Adrenal gland (tissue), 9 donors: ENCODE measurements at regions not wholly inside any gene's neighbourhood (a gene's known extent, or its start where the extent isn't known, plus 50 kb on each side); places are given as distances from the start of the nearest gene placed in this dataset.

ENCODE experiments used
- DNase-seq, 7 donors: peaks; one replicate each; pipeline ENCODE4 v3.0.0-alpha.2; 2019 to 2020
- H3K27ac ChIP-seq, 5 donors: fragments of 200-600 bp; sonication (generic) in 4 of 5; 1 replicate in 3 of 5; 2 replicates in 2 of 5; pipeline versions ENCODE4 v1.5.1 to v1.8.0; 2016 to 2020; ENCODE audit warnings: mild to moderate bottlenecking in 1 of 5
- H3K27me3 ChIP-seq: fragments of 200-600 bp; 2 replicates; pipeline ENCODE4 v1.8.0; 2021
- H3K36me3 ChIP-seq, 2 donors: fragments of 200-600 bp; replicated peaks in 1 of 2; 1 replicate in 1 of 2; 2 replicates in 1 of 2; pipeline versions ENCODE4 v1.5.1 to v1.8.0; 2018 to 2022
- H3K4me1 ChIP-seq, 2 donors: fragments of 200-600 bp; replicated peaks in 1 of 2; 1 replicate in 1 of 2; 2 replicates in 1 of 2; pipeline versions ENCODE4 v1.5.1 to v1.8.0; 2018 to 2021
- H3K4me3 ChIP-seq, 4 donors: fragments of 200-600 bp; sonication (generic) in 3 of 4; one replicate each; pipeline ENCODE4 v1.5.1; 2016 to 2018
- H3K9me3 ChIP-seq, 3 donors: fragments of 200-600 bp; sonication (generic) in 1 of 3; replicated peaks in 1 of 3; 1 replicate in 2 of 3; 2 replicates in 1 of 3; pipeline versions ENCODE4 v1.5.1 to v1.8.0; 2016 to 2021
- POLR2A ChIP-seq, 2 donors: fragments of 450-650 bp; IDR thresholded peaks; one replicate each; pipeline ENCODE4 v1.6.1; 2017; ENCODE audit warnings: antibody characterized with exemption in 2 of 2, mild to moderate bottlenecking in 2 of 2, moderate library complexity in 1 of 2
- WGBS, 4 donors: extraction: QIAGEN DNeasy Blood & Tissue Kit in 2 of 4; methylation state at CpG; one replicate each; pipeline versions ENCODE4 v1.1.5 to v1.1.7; 2013 to 2017; 5-methylcytosine and 5-hydroxymethylcytosine counted together
- intact Hi-C, 2 donors: fragments of 100-400 bp; cut with DNase I; formaldehyde crosslinking; loops; one replicate each; pipeline versions ENCODE4 v1.14.1 to v1.15.0; 2022 to 2023
- TF ChIP-seq, protein P1 (sequence below), 6 experiments: fragments of 450-650 bp in 4 of 6; fragments of 200-600 bp in 2 of 6; sonication (generic) in 1 of 6; IDR thresholded peaks; 1 replicate in 5 of 6; 2 replicates in 1 of 6; pipeline versions ENCODE4 v1.5.1 to v1.8.0; 2016 to 2021; ENCODE audit warnings: antibody characterized with exemption in 6 of 6, mild to moderate bottlenecking in 2 of 6, moderate library complexity in 1 of 6
- donor health status: healthy with polysubstance abuse.
- donor health status: Bipolar disorder and iron deficiency.
- donor health status: DM: yes; HTN: yes; CAD: no.
- donor health status: DM: no; HTN: no; CAD: no.
- donor health status: DM: no; HTN: no; CAD: no.

DNA sequence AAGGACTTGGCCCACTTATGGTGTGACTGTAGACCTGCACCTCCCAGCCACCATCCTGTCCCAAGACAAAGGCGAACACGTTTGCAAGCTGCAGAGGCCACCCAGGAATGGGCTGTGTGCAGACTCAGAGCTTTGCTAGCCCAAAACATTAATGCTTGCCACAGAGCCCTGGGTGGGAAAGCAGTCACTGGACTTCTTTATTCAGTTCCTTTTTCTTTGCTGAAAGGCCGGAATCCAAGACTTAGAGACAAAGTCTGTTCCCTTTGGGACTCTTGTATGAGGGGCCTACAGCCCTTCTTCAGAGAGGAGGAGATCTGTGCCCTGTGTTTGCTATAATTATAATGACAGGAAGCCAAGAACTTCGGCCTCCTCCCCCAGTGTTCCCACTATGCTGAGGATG is 167.8 kb downstream of the DLEU7 start:
- 73 to 90% (median 82%) methylated on average over 4 of the region's 4 CpGs for WGBS, 4 donors
- no peak for DNase-seq
- Histone ChIP-seq H3K36me3 (no peaks in the 10 kb centered on the region), H3K4me1 (peaks cover 23 to 31% of the 10 kb centered on the region in 2 donors), H3K4me3 (no peak overlapping the region), H3K9me3 (no peaks in the 10 kb centered on the region), H3K27me3 (no peaks in the 10 kb centered on the region), H3K27ac (no peak overlapping the region)
- no peak for TF ChIP-seq POLR2A (IDR thresholded peaks at IDR 0.05)
- TF ChIP-seq, protein P1, sequence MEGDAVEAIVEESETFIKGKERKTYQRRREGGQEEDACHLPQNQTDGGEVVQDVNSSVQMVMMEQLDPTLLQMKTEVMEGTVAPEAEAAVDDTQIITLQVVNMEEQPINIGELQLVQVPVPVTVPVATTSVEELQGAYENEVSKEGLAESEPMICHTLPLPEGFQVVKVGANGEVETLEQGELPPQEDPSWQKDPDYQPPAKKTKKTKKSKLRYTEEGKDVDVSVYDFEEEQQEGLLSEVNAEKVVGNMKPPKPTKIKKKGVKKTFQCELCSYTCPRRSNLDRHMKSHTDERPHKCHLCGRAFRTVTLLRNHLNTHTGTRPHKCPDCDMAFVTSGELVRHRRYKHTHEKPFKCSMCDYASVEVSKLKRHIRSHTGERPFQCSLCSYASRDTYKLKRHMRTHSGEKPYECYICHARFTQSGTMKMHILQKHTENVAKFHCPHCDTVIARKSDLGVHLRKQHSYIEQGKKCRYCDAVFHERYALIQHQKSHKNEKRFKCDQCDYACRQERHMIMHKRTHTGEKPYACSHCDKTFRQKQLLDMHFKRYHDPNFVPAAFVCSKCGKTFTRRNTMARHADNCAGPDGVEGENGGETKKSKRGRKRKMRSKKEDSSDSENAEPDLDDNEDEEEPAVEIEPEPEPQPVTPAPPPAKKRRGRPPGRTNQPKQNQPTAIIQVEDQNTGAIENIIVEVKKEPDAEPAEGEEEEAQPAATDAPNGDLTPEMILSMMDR (IDR thresholded peaks at IDR 0.05): no peak
- intact Hi-C loops: no loop called here

DNA sequence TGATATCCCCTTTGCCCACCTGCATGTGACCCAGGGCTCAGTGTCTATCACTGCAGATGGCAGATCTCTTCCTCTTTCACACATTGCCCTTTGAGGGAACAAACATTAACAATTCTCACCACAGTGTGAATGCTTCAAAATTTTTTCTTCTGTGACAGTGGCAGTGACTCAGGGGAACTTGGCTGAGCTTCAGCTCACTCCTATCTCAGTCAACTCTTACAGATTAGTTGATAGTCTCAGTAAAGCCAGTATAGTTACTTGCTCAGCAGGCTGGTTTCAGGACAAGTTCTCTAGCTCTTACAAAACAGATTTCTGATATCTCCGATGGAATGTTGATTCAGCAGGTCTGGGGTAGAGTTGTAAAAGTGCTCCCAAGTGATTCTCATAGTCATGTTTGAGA is 166.9 kb downstream of the DLEU7 start:
- Histone ChIP-seq H3K27ac (peak overlapping the region in 2 of 5 donors; percentile 38 to 52), H3K4me3 (no peak overlapping the region), H3K9me3 (no peaks in the 10 kb centered on the region), H3K4me1 (peaks cover 17 to 23% of the 10 kb centered on the region in 2 donors), H3K36me3 (no peaks in the 10 kb centered on the region), H3K27me3 (no peaks in the 10 kb centered on the region)
- DNase-seq: peak in 6 of 7 donors; percentile 45 to 70 (median 57)
- no peak for TF ChIP-seq POLR2A (IDR thresholded peaks at IDR 0.05)
- TF ChIP-seq, protein P1 (IDR thresholded peaks at IDR 0.05): no peak
- intact Hi-C loops: no loop called here
- 36 to 63% (median 41%) methylated on average over 1 of the region's 1 CpG for WGBS, 4 donors

DNA sequence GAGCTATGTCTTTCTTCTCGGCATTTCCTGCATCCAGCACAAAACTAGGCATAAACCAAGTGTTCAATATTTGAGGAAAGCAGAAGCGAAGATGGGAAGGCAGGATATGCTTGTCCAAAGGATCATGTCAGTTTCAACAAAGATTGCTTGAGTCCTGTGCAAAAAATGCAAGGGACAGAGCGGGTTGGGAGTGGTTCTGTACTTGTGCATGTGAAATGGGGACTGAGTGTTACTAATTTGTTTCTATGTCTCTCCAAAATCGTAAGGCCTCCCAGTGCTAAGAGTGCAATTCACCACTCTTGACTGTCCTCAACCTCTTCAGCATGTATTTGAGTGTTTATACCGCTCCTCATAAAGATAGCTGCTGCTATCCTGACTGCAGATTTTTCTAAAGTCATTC is 166.2 kb downstream of the DLEU7 start:
- no peak overlapping the region for H3K4me3 ChIP-seq
- WGBS, 4 donors: 91 to 97% (median 93%) methylated on average over 5 of the region's 5 CpGs
- peaks cover 14 to 18% of the 10 kb centered on the region in 2 donors for H3K4me1 ChIP-seq
- H3K27ac ChIP-seq: peak overlapping the region in 1 of 5 donors; percentile 52
- TF ChIP-seq, protein P1 (IDR thresholded peaks at IDR 0.05): no peak
- TF ChIP-seq POLR2A (IDR thresholded peaks at IDR 0.05): no peak
- DNase-seq: no peak
- intact Hi-C loops: no loop called here
- H3K9me3 ChIP-seq: no peaks in the 10 kb centered on the region
- no peaks in the 10 kb centered on the region for H3K36me3 ChIP-seq
- H3K27me3 ChIP-seq: no peaks in the 10 kb centered on the region

DNA sequence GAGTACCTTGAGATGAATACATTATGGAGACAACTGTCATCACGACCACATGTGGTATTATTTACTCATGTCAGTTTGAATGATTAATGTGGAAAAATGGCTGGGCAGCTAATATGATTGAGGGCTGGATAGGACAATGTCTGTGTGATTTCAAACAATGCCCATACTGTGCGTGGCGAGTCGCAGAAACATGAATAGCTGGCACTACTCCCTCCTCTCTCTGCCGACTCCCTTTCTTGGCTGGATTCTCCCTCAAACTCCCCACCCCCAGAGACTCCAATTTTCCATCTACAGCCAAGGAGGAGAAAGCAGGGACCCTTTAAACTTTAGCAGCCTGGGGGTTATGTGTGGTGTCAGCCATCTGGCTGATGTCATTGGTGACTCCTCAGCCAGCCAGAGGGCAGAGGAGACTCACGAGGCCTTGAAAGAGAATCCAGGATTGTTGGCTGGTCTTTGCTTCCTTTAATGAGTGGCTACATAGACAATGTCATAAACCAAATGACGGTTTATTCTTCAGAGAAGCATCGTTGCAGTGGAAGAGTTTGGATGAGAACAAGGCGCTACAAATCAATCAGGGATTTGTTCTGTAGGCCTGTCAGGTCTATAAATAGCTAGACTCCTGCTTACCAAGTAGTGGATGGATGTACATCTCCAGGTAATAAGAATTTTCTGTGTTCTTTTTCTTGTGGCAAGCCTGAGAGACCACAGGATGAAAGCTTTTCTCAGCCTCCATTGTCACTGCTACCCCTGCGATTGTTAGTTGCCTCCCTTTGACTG is 165.6 kb downstream of the DLEU7 start:
- no peak for DNase-seq
- TF ChIP-seq POLR2A (IDR thresholded peaks at IDR 0.05): no peak
- TF ChIP-seq, protein P1 (IDR thresholded peaks at IDR 0.05): no peak
- H3K27ac ChIP-seq: no peak overlapping the region
- H3K4me3 ChIP-seq: no peak overlapping the region
- H3K36me3 ChIP-seq: no peaks in the 10 kb centered on the region
- H3K27me3 ChIP-seq: no peaks in the 10 kb centered on the region
- no peaks in the 10 kb centered on the region for H3K9me3 ChIP-seq
- 71 to 82% (median 77%) methylated on average over 10 of the region's 10 CpGs for WGBS, 4 donors
- intact Hi-C loops: no loop called here
- H3K4me1 ChIP-seq: peaks cover 10 to 11% of the 10 kb centered on the region in 2 donors
